ENCODE measurements at regions not wholly inside any gene's neighbourhood (a gene's known extent, or its start where the extent isn't known, plus 50 kb on each side); places are given as distances from the start of the nearest gene placed in this dataset.
A peak's percentile ranks its signal among the peaks of the same experiment; 100 is the strongest.

GRCh38 chr14:30115756-30116155, 188.1 kb upstream of the PRKD1 start:
- Histone ChIP-seq H3K4me1 (ENCODE audit: control insufficient read depth, insufficient read depth, low read length) (no peaks in the 10 kb centered on the region), H3K4me3 (ENCODE audit: low read length) (no peak overlapping the region), H3K36me3 (ENCODE audit: control insufficient read depth, insufficient read depth, low read length) (no peaks in the 10 kb centered on the region), H3K27ac (ENCODE audit: low read length) (no peak overlapping the region), H3K9me3 (replicated peaks; ENCODE audit: control insufficient read depth, low read depth, low read length) (no peaks in the 10 kb centered on the region), H3K27me3 (ENCODE audit: control insufficient read depth, insufficient read depth, low read length) (no peaks in the 10 kb centered on the region)
- WGBS (ENCODE audit: insufficient coverage): no CpG with 5 or more reads among the region's 2 CpGs
- DNase-seq: no peak

- no CpG with 5 or more reads among the region's 2 CpGs for whole genome bisulfite sequencing (ENCODE audit: insufficient coverage)
- no peaks in the 10 kb centered on the region for H3K4me1 ChIP-seq (ENCODE audit: control insufficient read depth, insufficient read depth, low read length)
- H3K36me3 ChIP-seq (ENCODE audit: control insufficient read depth, insufficient read depth, low read length): no peaks in the 10 kb centered on the region
- H3K4me3 ChIP-seq (ENCODE audit: low read length): no peak overlapping the region
- H3K9me3 ChIP-seq (replicated peaks; ENCODE audit: control insufficient read depth, low read depth, low read length): no peaks in the 10 kb centered on the region
- no peak for DNase-seq
- H3K27me3 ChIP-seq (ENCODE audit: control insufficient read depth, insufficient read depth, low read length): no peaks in the 10 kb centered on the region
- no peak overlapping the region for H3K27ac ChIP-seq (ENCODE audit: low read length)
Measured at GRCh38 chr14:30118992-30119640, 191.5 kb upstream of the PRKD1 start.

- no peaks in the 10 kb centered on the region for H3K9me3 ChIP-seq (replicated peaks; ENCODE audit: control insufficient read depth, low read depth, low read length)
- H3K36me3 ChIP-seq (ENCODE audit: control insufficient read depth, insufficient read depth, low read length): no peaks in the 10 kb centered on the region
- no peaks in the 10 kb centered on the region for H3K4me1 ChIP-seq (ENCODE audit: control insufficient read depth, insufficient read depth, low read length)
- H3K27me3 ChIP-seq (ENCODE audit: control insufficient read depth, insufficient read depth, low read length): no peaks in the 10 kb centered on the region
- no peak overlapping the region for H3K4me3 ChIP-seq (ENCODE audit: low read length)
- no CpG with 5 or more reads among the region's 2 CpGs for WGBS (ENCODE audit: insufficient coverage)
- DNase-seq: no peak
- H3K27ac ChIP-seq (ENCODE audit: low read length): no peak overlapping the region
Measured at GRCh38 chr14:30125322-30125979, 197.8 kb upstream of the PRKD1 start.

- Histone ChIP-seq H3K4me3 (ENCODE audit: low read length) (no peak overlapping the region), H3K9me3 (replicated peaks; ENCODE audit: control insufficient read depth, low read depth, low read length) (no peaks in the 10 kb centered on the region), H3K27ac (ENCODE audit: low read length) (no peak overlapping the region), H3K36me3 (ENCODE audit: control insufficient read depth, insufficient read depth, low read length) (no peaks in the 10 kb centered on the region), H3K4me1 (ENCODE audit: control insufficient read depth, insufficient read depth, low read length) (no peaks in the 10 kb centered on the region), H3K27me3 (ENCODE audit: control insufficient read depth, insufficient read depth, low read length) (no peaks in the 10 kb centered on the region)
- WGBS (ENCODE audit: insufficient coverage): 18% methylated on average over 3 of the region's 4 CpGs
- no peak for DNase-seq
Measured at GRCh38 chr14:30129807-30130206, 202.2 kb upstream of the PRKD1 start.

- Histone ChIP-seq H3K27ac (ENCODE audit: low read length) (no peak overlapping the region), H3K27me3 (ENCODE audit: control insufficient read depth, insufficient read depth, low read length) (no peaks in the 10 kb centered on the region), H3K4me1 (ENCODE audit: control insufficient read depth, insufficient read depth, low read length) (no peaks in the 10 kb centered on the region), H3K9me3 (replicated peaks; ENCODE audit: control insufficient read depth, low read depth, low read length) (no peaks in the 10 kb centered on the region), H3K36me3 (ENCODE audit: control insufficient read depth, insufficient read depth, low read length) (no peaks in the 10 kb centered on the region), H3K4me3 (ENCODE audit: low read length) (no peak overlapping the region)
- DNase-seq: no peak
- 79% methylated on average over 4 of the region's 5 CpGs for WGBS (ENCODE audit: insufficient coverage)
Measured at GRCh38 chr14:30131581-30132097, 204.0 kb upstream of the PRKD1 start.

DNA sequence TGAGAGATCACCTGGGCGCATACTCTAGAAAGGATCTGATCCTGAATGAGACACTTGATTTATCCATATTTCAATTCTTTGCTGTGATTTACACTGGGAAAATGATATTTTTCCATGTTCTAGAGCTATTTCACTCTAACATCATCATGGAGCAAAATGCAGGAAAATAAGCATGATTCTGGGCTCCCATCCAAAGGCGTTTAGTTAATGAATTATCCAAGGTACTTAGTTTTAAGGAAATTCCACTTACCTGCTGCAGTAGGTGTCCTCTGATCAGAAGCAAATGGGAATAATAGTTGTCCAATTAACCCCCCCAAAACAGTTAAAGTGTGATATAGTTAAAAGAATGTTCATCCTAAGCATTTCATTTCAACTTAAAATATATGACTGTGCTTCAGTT, 204.5 kb upstream of the PRKD1 start:
- no peaks in the 10 kb centered on the region for H3K4me1 ChIP-seq (ENCODE audit: control insufficient read depth, insufficient read depth, low read length)
- H3K27ac ChIP-seq (ENCODE audit: low read length): no peak overlapping the region
- no peaks in the 10 kb centered on the region for H3K9me3 ChIP-seq (replicated peaks; ENCODE audit: control insufficient read depth, low read depth, low read length)
- DNase-seq: no peak
- no peaks in the 10 kb centered on the region for H3K27me3 ChIP-seq (ENCODE audit: control insufficient read depth, insufficient read depth, low read length)
- no CpG with 5 or more reads among the region's 2 CpGs for WGBS (ENCODE audit: insufficient coverage)
- no peak overlapping the region for H3K4me3 ChIP-seq (ENCODE audit: low read length)
- H3K36me3 ChIP-seq (ENCODE audit: control insufficient read depth, insufficient read depth, low read length): no peaks in the 10 kb centered on the region

- Histone ChIP-seq H3K4me3 (ENCODE audit: low read length) (no peak overlapping the region), H3K36me3 (ENCODE audit: control insufficient read depth, insufficient read depth, low read length) (no peaks in the 10 kb centered on the region), H3K27me3 (ENCODE audit: control insufficient read depth, insufficient read depth, low read length) (no peaks in the 10 kb centered on the region), H3K4me1 (ENCODE audit: control insufficient read depth, insufficient read depth, low read length) (no peaks in the 10 kb centered on the region), H3K27ac (ENCODE audit: low read length) (no peak overlapping the region), H3K9me3 (replicated peaks; ENCODE audit: control insufficient read depth, low read depth, low read length) (no peaks in the 10 kb centered on the region)
- whole genome bisulfite sequencing (ENCODE audit: insufficient coverage): no CpG with 5 or more reads among the region's 5 CpGs
- no peak for DNase-seq
Measured at GRCh38 chr14:30134936-30135335, 207.3 kb upstream of the PRKD1 start.

GRCh38 chr14:30138567-30138966, 210.9 kb upstream of the PRKD1 start:
- Histone ChIP-seq H3K4me3 (ENCODE audit: low read length) (no peak overlapping the region), H3K27me3 (ENCODE audit: control insufficient read depth, insufficient read depth, low read length) (no peaks in the 10 kb centered on the region), H3K36me3 (ENCODE audit: control insufficient read depth, insufficient read depth, low read length) (no peaks in the 10 kb centered on the region), H3K4me1 (ENCODE audit: control insufficient read depth, insufficient read depth, low read length) (no peaks in the 10 kb centered on the region), H3K27ac (ENCODE audit: low read length) (no peak overlapping the region), H3K9me3 (replicated peaks; ENCODE audit: control insufficient read depth, low read depth, low read length) (peaks cover 2% of the 10 kb centered on the region)
- no peak for DNase-seq
- 86% methylated on average over 1 of the region's 1 CpG for WGBS (ENCODE audit: insufficient coverage)

GRCh38 chr14:30142216-30142615, 214.6 kb upstream of the PRKD1 start:
- WGBS (ENCODE audit: insufficient coverage): no CpG with 5 or more reads among the region's 1 CpG
- H3K27me3 ChIP-seq (ENCODE audit: control insufficient read depth, insufficient read depth, low read length): no peaks in the 10 kb centered on the region
- H3K4me3 ChIP-seq (ENCODE audit: low read length): no peak overlapping the region
- no peaks in the 10 kb centered on the region for H3K36me3 ChIP-seq (ENCODE audit: control insufficient read depth, insufficient read depth, low read length)
- DNase-seq: peak; percentile 14
- peaks cover 13% of the 10 kb centered on the region for H3K9me3 ChIP-seq (replicated peaks; ENCODE audit: control insufficient read depth, low read depth, low read length)
- H3K27ac ChIP-seq (ENCODE audit: low read length): no peak overlapping the region
- no peaks in the 10 kb centered on the region for H3K4me1 ChIP-seq (ENCODE audit: control insufficient read depth, insufficient read depth, low read length)

GRCh38 chr14:30143627-30144026, 216.0 kb upstream of the PRKD1 start:
- Histone ChIP-seq H3K36me3 (ENCODE audit: control insufficient read depth, insufficient read depth, low read length) (no peaks in the 10 kb centered on the region), H3K4me1 (ENCODE audit: control insufficient read depth, insufficient read depth, low read length) (no peaks in the 10 kb centered on the region), H3K27ac (ENCODE audit: low read length) (no peak overlapping the region), H3K27me3 (ENCODE audit: control insufficient read depth, insufficient read depth, low read length) (no peaks in the 10 kb centered on the region), H3K4me3 (ENCODE audit: low read length) (no peak overlapping the region), H3K9me3 (replicated peaks; ENCODE audit: control insufficient read depth, low read depth, low read length) (peaks cover 13% of the 10 kb centered on the region)
- peak; percentile 77 for DNase-seq

Data from muscle of leg (tissue), 3 donors.